Upper lobe of left lung (tissue), 6 donors: ENCODE measurements at regions not wholly inside any gene's neighbourhood (a gene's known extent, or its start where the extent isn't known, plus 50 kb on each side); places are given as distances from the start of the nearest gene placed in this dataset.

Experiments
- ATAC-seq, 2 donors: fragments of 200-7000 bp; cut with Tn5 transposase; one replicate each; pipeline ENCODE4 v1.9.1; 2022; ENCODE audit warnings: mild to moderate bottlenecking in 2 of 2, moderate library complexity in 2 of 2; ENCODE audit not compliant: low FRiP score in 2 of 2
- DNase-seq, 2 donors: peaks; one replicate each; pipeline ENCODE4 v3.0.0-alpha.2; 2019 to 2020
- H3K27ac ChIP-seq, 4 donors: fragments of 200-600 bp; sonication (generic); one replicate each; pipeline ENCODE4 v1.5.1; 2016 to 2019
- H3K27me3 ChIP-seq, 4 donors: fragments of 200-600 bp; sonication (generic); one replicate each; pipeline ENCODE4 v1.5.1; 2017 to 2019
- H3K36me3 ChIP-seq, 4 donors: fragments of 200-600 bp; sonication (generic); one replicate each; pipeline ENCODE4 v1.5.1; 2016 to 2019
- H3K4me1 ChIP-seq, 4 donors: fragments of 200-600 bp; sonication (generic); one replicate each; pipeline ENCODE4 v1.5.1; 2018 to 2019
- H3K4me3 ChIP-seq, 4 donors: fragments of 200-600 bp; sonication (generic); one replicate each; pipeline ENCODE4 v1.5.1; 2017 to 2019; ENCODE audit warnings: mild to moderate bottlenecking in 2 of 4, moderate library complexity in 1 of 4
- H3K9me3 ChIP-seq, 4 donors: fragments of 200-600 bp; sonication (generic); one replicate each; pipeline ENCODE4 v1.5.1; 2018 to 2019
- CTCF ChIP-seq, 6 experiments: fragments of 450-650 bp in 4 of 6; fragments of 200-600 bp in 2 of 6; sonication (generic) in 2 of 6; IDR thresholded peaks; one replicate each; pipeline ENCODE4 v1.5.1; 2016 to 2019; ENCODE audit warnings: antibody characterized with exemption in 6 of 6
- EP300 ChIP-seq, 4 donors: sonication (generic); formaldehyde crosslinking; IDR thresholded peaks; one replicate each; pipeline ENCODE4 v1.5.1; 2017; ENCODE audit warnings: antibody characterized with exemption in 4 of 4, control low read depth in 2 of 4
- POLR2A ChIP-seq, 4 donors: fragments of 450-650 bp; IDR thresholded peaks; one replicate each; pipeline ENCODE4 v1.5.1; 2016 to 2017; ENCODE audit warnings: antibody characterized with exemption in 4 of 4, mild to moderate bottlenecking in 2 of 4
- POLR2AphosphoS5 ChIP-seq, 2 donors: sonication (generic); formaldehyde crosslinking; IDR thresholded peaks; one replicate each; pipeline ENCODE4 v1.5.1; 2017; ENCODE audit warnings: antibody characterized with exemption in 2 of 2
- WGBS, 2 donors: methylation state at CpG; one replicate each; pipeline ENCODE4 v1.1.5; 2017 to 2018; 5-methylcytosine and 5-hydroxymethylcytosine counted together
- donor health status: DM: no; HTN: no; CAD: no; lungs with moderate emphysema.
- donor health status: DM: no; HTN: yes; CAD: no; lungs with severe emphysema.

GRCh38 chr5:117013280-117013877, 438.8 kb upstream of the SEMA6A start:
- H3K9me3 ChIP-seq: peaks cover 0 to 6% (median 2%) of the 10 kb centered on the region in 4 donors
- ATAC-seq (no peak), DNase-seq (no peak)
- WGBS, 2 donors: 79 to 89% methylated on average over 5 of the region's 5 CpGs
- H3K27me3 ChIP-seq: no peaks in the 10 kb centered on the region
- H3K27ac ChIP-seq: no peak overlapping the region
- no peaks in the 10 kb centered on the region for H3K36me3 ChIP-seq
- H3K4me1 ChIP-seq: no peaks in the 10 kb centered on the region
- no peak overlapping the region for H3K4me3 ChIP-seq
- TF ChIP-seq EP300 (IDR thresholded peaks at IDR 0.05) (no peak), POLR2AphosphoS5 (IDR thresholded peaks at IDR 0.05) (no peak), CTCF (IDR thresholded peaks at IDR 0.05) (no peak), POLR2A (IDR thresholded peaks at IDR 0.05) (no peak)

GRCh38 chr5:117010574-117010973, 436.0 kb upstream of the SEMA6A start:
- Histone ChIP-seq H3K36me3 (no peaks in the 10 kb centered on the region), H3K9me3 (peaks cover 0 to 6% (median 2%) of the 10 kb centered on the region in 4 donors), H3K4me3 (no peak overlapping the region), H3K27me3 (no peaks in the 10 kb centered on the region), H3K27ac (no peak overlapping the region), H3K4me1 (no peaks in the 10 kb centered on the region)
- 93 to 94% methylated on average over 2 of the region's 2 CpGs for WGBS, 2 donors
- TF ChIP-seq POLR2A (IDR thresholded peaks at IDR 0.05): no peak
- DNase-seq (no peak), ATAC-seq (no peak)

- no peaks in the 10 kb centered on the region for H3K36me3 ChIP-seq
- H3K27ac ChIP-seq: no peak overlapping the region
- DNase-seq (peak in 1 of 2 donors; percentile 15), ATAC-seq (peak in 1 of 2 donors; percentile 30)
- TF ChIP-seq EP300 (IDR thresholded peaks at IDR 0.05): no peak
- no peak for TF ChIP-seq POLR2AphosphoS5 (IDR thresholded peaks at IDR 0.05)
- no peak for TF ChIP-seq POLR2A (IDR thresholded peaks at IDR 0.05)
- no peak for TF ChIP-seq CTCF (IDR thresholded peaks at IDR 0.05)
- H3K4me3 ChIP-seq: no peak overlapping the region
- H3K27me3 ChIP-seq: no peaks in the 10 kb centered on the region
- 85 to 92% methylated on average over 12 to 13 of the region's 13 CpGs for WGBS, 2 donors
- no peaks in the 10 kb centered on the region for H3K4me1 ChIP-seq
- H3K9me3 ChIP-seq: peaks cover 0 to 4% (median 0%) of the 10 kb centered on the region in 4 donors
Measured at GRCh38 chr5:116998024-116998423, 423.4 kb upstream of the SEMA6A start.

- WGBS, 2 donors: 71 to 75% methylated on average over 2 of the region's 2 CpGs
- H3K36me3 ChIP-seq: no peaks in the 10 kb centered on the region
- no peak for TF ChIP-seq CTCF (IDR thresholded peaks at IDR 0.05)
- TF ChIP-seq POLR2AphosphoS5 (IDR thresholded peaks at IDR 0.05): no peak
- no peak for TF ChIP-seq POLR2A (IDR thresholded peaks at IDR 0.05)
- TF ChIP-seq EP300 (IDR thresholded peaks at IDR 0.05): no peak
- H3K9me3 ChIP-seq: no peaks in the 10 kb centered on the region
- no peaks in the 10 kb centered on the region for H3K4me1 ChIP-seq
- DNase-seq (no peak), ATAC-seq (no peak)
- no peak overlapping the region for H3K4me3 ChIP-seq
- H3K27ac ChIP-seq: no peak overlapping the region
- H3K27me3 ChIP-seq: no peaks in the 10 kb centered on the region
Measured at GRCh38 chr5:116992681-116993080, 418.1 kb upstream of the SEMA6A start.

GRCh38 chr5:116989995-116990394, 415.4 kb upstream of the SEMA6A start:
- WGBS, 2 donors: 75 to 81% methylated on average over 3 of the region's 3 CpGs
- no peaks in the 10 kb centered on the region for H3K36me3 ChIP-seq
- no peaks in the 10 kb centered on the region for H3K27me3 ChIP-seq
- H3K27ac ChIP-seq: no peak overlapping the region
- TF ChIP-seq POLR2A (IDR thresholded peaks at IDR 0.05) (no peak), POLR2AphosphoS5 (IDR thresholded peaks at IDR 0.05) (no peak), CTCF (IDR thresholded peaks at IDR 0.05) (no peak), EP300 (IDR thresholded peaks at IDR 0.05) (no peak)
- no peak for DNase-seq
- no peaks in the 10 kb centered on the region for H3K9me3 ChIP-seq
- no peak overlapping the region for H3K4me3 ChIP-seq
- ATAC-seq: no peak
- no peaks in the 10 kb centered on the region for H3K4me1 ChIP-seq
